ENCODE measurements at regions not wholly inside any gene's neighbourhood (a gene's known extent, or its start where the extent isn't known, plus 50 kb on each side); places are given as distances from the start of the nearest gene placed in this dataset.
A peak's percentile ranks its signal among the peaks of the same experiment; 100 is the strongest.

GRCh38 chr15:62874959-62875625 is 167.5 kb upstream of the TPM1 start:
- no peak for DNase-seq

GRCh38 chr15:62875626-62876021 is 166.9 kb upstream of the TPM1 start:
- DNase-seq = no peak

- DNase-seq = no peak
Observed at GRCh38 chr15:62877276-62877857, 165.2 kb upstream of the TPM1 start.

GRCh38 chr15:62878070-62878469 is 164.5 kb upstream of the TPM1 start:
- no peak for DNase-seq

GRCh38 chr15:62879770-62880169 is 162.8 kb upstream of the TPM1 start:
- no peak for DNase-seq

GRCh38 chr15:62880278-62880677 is 162.3 kb upstream of the TPM1 start:
- peak; percentile 26 for DNase-seq

- no peak for DNase-seq
Observed at GRCh38 chr15:62881056-62881455, 161.5 kb upstream of the TPM1 start.

- no peak for DNase-seq
Observed at GRCh38 chr15:62883938-62884479, 158.5 kb upstream of the TPM1 start.

GRCh38 chr15:62886431-62887071 is 156.0 kb upstream of the TPM1 start:
- no peak for DNase-seq

- no peak for DNase-seq
Observed at GRCh38 chr15:62887113-62887570, 155.4 kb upstream of the TPM1 start.

GRCh38 chr15:62888623-62889022 is 153.9 kb upstream of the TPM1 start:
- DNase-seq = no peak

GRCh38 chr15:62889141-62889661 is 153.3 kb upstream of the TPM1 start:
- no peak for DNase-seq

GRCh38 chr15:62889734-62890505 is 152.6 kb upstream of the TPM1 start:
- DNase-seq = no peak

- DNase-seq = no peak
Observed at GRCh38 chr15:62894322-62895085, 148.0 kb upstream of the TPM1 start.

- no peak for DNase-seq
Observed at GRCh38 chr15:62895139-62895866, 147.2 kb upstream of the TPM1 start.

GRCh38 chr15:62895905-62896316 is 146.6 kb upstream of the TPM1 start:
- DNase-seq = no peak

GRCh38 chr15:62896380-62896866 is 146.1 kb upstream of the TPM1 start:
- DNase-seq = no peak

GRCh38 chr15:62896969-62897486 is 145.5 kb upstream of the TPM1 start:
- DNase-seq = no peak

- DNase-seq = no peak
Observed at GRCh38 chr15:62897634-62898033, 144.9 kb upstream of the TPM1 start.

GRCh38 chr15:62899090-62899493 is 143.5 kb upstream of the TPM1 start:
- no peak for DNase-seq
